HG02759 (cell line): ENCODE measurements at regions not wholly inside any gene's neighbourhood (a gene's known extent, or its start where the extent isn't known, plus 50 kb on each side); places are given as distances from the start of the nearest gene placed in this dataset.

ENCODE experiments used
- ATAC-seq: cut with Tn5 transposase; IDR thresholded peaks from one replicate; pipeline ENCODE4 v1.9.1; 2021; ENCODE audit warnings: mild to moderate bottlenecking, moderate library complexity; ENCODE audit not compliant: unreplicated experiment

DNA sequence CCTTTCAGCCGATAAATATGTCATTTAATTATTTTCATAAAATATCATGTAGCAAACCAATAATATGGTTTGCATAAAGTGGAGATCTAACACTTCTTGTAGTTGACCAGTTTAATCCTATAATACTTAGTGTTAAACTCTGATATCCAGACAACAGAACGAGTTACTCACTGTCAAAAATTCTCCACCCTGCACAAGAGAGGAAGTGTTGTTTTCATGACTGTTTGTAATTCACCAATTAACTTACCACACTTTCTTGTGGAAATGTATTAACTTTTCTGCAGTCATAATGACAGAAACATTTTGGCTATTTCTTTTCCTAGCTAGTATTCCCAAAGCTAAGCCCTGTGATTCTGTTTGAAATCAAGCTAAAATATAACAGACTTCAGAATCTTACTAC lies 555.3 kb upstream of the FTMT start:
- ATAC-seq = no peak

DNA sequence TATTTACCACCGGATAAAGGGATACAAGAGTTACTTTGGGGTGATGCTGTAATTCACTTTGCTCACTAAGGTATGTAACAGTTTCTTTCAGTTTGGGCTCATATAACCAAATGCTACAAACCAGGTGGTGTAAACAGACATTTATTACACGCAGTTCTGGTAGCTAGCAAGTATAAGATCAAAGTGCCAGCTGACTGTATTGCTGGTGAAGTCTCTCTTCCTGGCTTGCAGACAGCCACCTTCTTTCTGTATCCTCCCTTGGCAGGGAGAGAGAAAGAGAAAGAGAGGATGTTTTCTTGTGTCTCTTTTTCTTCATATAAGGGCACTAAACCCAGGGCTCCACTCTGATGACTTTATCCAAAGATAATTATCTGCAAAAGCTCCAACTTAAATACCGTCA lies 552.5 kb upstream of the FTMT start:
- ATAC-seq = no peak

DNA sequence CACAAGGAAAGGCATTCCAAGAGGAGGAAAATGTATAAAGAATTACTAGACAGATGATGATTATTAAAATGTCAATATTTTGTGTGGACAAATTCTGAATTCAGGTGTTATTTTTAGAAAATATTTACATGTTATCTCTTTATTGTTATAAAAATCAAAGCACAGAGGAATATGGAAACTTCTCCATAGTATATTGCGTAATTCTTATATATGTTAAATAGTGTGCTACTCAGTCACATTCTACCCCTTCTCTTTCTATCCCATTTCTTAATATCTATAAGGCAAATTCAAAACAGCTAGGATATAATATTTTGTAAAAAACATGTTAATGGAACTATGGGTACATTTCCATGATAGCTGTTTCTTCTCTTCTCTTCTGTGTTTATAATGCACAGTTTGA lies 546.8 kb upstream of the FTMT start:
- no peak for ATAC-seq

DNA sequence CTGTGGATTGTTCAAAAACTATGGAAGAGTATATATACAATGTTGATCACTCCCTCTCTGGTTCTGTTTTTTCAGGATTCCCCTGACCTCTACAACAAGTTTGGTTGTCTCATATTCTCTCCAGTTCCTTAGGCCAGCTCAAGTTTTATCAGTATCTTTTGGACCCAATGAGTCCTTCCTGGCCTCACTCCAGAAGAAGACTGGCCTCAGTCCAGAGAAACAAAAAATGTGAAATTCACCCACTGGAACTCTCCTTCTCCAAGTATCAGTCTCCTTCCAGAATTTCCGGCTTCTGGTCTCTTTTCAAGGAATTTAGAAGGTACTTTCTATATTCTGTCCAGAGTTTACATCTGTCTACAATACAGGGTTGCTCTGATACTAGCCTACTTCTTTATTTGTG lies 537.8 kb upstream of the FTMT start:
- ATAC-seq = no peak

DNA sequence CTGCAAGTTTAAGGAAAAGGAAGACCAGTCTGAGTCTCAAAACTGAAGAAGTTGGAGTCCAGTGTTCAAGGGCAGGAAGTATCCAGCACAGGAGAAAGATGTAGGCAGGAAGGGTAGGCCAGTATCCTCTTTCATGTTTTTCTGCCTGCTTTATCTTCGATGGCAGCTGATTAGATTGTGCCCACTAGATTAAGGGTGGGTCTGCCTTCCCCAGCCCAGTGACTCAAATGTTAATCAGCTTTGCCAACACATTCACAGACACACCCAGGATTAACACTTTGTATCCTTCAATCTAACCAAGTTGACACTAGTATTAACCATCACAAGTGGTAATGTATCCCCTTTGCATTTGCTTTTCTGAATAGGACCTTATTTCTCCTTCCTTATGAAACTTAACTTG lies 535.9 kb upstream of the FTMT start:
- ATAC-seq = no peak

DNA sequence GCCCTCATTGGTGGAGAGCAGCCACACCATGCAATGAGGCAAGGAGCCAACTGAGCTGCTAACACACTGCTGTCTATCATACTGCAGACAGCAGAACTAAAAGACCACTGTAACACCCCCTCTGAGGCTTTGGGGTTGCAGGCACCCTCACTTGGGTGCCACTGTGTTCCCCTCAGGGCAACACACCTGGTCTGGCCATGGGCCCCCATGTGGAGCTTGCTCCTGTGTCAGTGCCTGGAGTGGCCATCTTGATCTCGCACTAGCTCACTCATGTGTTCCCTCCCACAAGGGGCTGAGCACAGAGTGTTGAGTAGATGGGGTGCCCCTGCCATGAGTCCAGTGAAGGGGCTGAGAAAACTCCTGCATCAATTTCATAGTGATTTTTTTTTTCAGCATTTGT lies 532.4 kb upstream of the FTMT start:
- ATAC-seq = no peak

DNA sequence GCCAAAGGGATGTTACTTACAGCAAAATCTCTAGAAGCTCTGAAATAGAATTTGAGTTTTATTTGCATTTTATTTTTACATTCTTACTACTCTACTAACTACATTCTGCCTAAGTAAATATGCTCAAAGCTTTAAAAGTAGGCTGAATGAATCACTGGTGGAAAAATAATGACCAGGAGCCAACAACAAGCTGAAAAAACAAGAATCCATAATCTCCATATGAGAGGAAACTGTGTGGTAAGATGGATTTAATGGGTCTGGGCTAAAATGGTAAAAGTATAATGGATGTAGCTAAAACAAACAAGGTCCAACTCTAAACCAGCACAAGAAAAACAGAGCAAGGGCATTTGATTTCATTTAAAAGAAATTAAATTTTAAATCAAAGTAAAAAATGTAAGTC lies 525.8 kb upstream of the FTMT start:
- ATAC-seq = no peak

DNA sequence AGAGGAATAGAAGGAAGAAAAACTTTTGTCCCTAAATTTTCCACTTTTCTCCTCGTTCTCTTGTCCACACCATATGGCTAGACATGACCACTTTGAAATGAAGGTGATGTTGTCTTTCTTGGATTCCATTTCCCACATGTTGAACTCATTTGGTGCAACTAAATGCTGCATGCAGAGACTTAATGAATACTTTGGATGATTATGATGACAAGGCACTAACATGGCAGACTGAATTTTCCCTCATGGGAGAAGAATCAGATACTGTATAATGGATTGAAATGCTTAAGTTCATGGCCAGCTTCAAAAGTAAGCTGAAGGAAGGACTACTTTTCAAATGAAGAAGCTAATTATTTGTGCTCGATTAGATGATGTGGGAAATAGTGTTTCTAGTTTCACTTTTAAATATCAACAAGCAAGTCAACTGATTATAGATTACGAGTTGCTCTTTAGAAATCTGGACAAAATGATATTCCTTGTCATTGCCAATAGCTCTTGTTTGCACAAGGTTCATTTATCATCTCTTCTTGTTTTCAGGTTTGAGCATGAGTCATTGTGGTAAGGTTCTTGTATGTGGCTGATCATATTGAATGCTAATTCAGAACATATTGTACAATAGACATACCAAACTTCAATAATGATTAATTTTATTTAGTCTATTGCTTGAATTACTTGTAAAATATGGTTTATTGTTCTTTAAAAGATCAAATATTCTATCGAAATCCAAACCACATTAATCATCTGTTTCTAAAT lies 501.3 kb upstream of the FTMT start:
- no peak for ATAC-seq

DNA sequence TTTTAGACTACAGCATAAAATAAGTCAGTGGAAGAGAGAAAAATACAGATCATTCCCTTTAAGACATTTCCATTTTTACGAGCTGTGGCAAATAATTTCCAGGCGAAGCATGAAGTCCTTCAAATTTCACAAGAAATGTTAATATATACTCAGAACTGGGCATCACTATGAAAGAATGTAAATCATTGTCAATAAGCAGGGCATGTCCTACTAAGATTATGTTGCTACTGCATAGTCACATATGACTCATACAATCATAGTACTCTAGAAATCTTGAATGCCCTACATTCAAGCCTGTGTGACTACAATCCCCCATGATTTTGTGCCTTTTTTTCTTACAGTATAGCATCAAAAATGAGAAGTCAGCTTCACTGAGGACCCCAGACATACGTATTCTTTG lies 485.2 kb upstream of the FTMT start:
- ATAC-seq = no peak

DNA sequence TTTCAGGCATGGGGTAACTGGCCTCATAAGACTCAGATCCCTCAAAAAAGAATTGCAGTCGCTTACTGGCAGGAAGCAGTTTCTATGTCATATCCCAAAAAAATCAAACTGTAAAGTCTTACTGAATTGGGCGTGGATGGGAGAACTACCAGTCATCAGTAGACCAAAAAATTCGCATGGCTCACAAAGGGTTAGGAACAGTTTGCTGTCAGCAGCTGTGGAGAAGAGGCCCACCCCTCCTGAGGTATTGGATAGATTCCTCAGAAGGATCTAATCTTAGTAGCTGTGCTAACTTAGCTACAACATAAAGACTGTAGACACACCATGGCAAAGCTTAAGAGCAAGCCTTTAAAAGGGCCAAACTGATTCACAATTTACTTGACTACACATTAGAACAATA lies 478.3 kb upstream of the FTMT start:
- no peak for ATAC-seq

DNA sequence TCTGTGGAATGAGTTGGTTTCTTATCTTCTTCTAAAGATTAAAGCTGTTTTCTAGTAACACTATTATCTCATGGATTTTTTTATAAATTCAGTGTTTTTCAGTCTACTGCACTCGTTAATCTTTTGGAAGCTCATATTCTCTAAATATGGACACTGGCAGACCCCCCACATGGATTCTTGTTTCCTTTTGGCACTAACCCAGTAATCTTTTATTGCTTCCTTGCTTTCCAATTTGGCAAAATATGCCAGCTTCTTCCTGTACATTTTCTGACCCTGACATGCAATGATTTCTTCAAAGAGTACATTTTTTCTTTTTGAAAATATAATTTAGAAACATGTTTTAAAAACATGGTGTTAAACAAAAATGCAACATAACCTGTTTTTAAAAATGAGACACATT lies 474.2 kb upstream of the FTMT start:
- no peak for ATAC-seq

DNA sequence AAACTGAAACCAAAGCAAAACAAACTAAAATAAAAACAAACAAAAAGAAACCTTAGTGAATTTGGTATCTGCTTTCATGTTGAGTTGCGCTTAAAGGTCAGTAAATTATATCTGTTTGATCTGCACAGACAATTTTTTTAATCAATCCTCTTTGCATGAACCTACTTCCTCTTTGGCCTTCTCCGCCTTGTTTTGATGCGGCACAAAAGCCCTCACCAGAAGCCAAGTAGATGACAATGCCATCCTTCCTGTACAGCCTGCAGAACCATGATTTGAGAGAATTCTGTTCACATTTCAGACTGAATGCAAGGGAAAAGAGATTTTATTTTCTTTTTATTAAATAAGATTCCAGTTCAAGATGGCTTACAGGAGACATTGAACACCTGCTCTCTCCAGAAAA lies 473.6 kb upstream of the FTMT start:
- no peak for ATAC-seq

DNA sequence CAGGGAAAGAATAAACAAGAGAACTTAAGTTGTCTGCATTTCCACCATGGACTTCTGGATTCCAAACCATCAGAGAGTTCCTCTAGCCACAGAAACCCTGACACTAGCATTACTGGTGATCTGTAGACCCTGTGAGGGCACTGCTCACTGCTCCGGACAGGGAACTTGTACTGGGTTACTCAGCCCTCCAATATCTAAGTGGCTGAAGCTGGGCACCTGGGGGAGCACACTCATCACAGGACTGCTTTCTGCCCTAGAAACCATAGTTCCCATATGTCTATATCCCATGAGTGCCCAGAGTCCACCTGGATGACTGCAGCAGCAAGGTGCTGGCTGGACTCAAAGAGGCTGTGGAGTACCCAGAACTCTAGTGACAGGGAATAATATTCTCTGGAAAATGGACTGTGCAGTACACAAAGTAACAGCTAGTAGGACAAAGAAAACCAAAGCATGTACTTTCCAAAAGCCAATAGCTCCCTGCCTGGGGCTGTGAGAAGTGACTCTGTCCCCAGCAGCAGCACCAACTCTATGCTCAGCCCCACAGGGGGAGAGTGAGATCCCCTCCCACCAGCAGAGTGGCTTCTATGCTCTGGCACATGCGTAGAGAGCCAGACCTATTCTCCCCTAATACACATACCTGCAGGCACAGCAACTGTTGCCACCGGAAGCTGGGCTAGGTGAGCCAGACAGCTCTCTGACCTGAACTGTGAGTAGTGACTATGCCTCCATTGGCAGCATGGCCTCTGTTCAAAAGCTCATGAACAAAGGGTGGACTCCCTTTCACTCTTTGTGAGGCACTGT lies 472.9 kb upstream of the FTMT start:
- no peak for ATAC-seq

DNA sequence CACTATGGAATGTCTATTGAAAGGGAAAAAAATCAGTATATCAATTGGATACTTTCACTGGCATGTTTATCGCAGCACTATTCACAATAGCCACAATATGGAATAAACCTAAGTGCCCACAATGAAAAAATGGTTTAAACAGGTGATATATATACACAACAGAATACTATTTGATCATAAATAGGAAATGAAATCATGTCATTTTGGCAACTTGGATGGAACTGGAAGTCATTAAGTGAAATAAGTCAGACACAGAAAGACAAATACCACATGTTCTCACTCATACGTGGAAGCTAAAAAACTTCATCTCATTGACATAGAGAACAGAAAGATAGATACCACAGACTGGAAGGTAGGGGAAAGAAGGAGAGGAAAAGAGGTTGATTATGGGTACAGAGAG lies 471.6 kb upstream of the FTMT start:
- ATAC-seq = no peak

DNA sequence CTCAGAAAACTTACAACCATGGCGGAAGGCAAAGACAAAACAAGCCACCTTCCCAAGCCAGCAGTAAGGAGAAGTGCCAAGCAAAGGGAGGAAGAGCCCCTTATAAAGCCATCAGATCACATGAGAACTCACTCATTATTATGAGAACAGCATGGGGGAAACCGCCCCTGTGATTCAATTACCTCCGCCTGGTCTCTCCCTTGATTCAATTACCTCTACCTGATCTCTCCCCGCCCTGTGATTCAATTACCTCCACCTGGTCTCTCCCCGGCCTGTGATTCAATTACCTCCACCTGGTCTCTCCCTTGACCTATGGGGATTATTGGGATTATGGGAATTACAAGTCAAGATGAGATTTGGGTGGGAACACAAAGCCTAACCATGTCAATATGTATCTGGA lies 467.3 kb upstream of the FTMT start:
- ATAC-seq = no peak

DNA sequence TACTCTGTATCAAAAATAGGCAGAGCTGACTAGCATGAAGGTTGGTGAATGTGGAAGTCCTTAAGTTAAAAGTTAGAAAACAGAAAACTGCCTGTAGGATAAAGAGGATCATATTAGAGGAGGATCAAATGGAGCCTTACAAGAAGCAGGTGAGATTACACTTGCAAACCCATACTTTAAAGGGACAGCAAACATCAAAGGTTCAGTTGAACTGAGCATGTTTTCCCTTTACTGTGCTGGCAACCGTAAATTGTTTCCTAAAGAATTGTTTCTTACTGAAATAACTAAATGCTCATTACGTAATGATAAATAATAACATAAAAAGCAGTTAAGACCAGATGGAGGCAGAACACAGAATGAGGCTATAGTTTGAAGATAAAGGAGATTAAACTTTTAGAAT lies 465.3 kb upstream of the FTMT start:
- no peak for ATAC-seq

DNA sequence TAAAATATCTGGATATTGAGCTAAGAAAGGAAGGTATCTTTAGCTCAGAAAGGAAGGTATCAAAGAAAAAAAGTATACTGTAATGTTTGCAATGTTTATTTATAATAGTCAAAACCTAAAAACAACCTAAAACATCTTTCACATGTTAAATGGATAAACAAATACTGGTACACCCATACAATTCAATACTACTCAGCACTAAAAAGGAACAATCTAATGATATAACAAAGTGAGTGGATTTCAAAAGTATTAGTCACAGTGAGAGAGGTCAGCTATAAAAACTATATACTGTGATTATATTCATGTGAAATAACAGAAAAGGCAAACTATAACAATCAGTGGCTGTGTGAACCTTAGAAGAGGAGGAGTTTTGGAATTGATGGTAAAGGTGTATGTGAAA lies 455.0 kb upstream of the FTMT start:
- ATAC-seq = no peak

DNA sequence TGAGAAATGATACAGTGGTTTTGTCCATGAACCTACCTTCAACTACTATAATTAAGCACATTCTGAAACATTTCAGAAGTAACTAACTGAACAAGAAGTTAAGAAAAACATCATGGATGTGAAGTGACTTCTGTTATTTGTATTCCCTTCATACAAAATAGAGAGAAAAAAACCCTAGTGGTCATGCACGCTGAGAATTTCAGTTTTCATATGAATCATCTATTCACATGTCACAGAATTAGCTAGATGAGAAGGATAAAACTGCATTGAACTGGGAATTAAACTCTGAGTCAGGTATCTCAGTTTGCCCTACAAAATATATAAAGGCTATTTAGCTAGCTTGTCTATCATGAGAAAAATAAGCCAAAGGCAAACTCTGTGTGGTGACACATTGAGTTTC lies 451.8 kb upstream of the FTMT start:
- ATAC-seq = peak; percentile 76

DNA sequence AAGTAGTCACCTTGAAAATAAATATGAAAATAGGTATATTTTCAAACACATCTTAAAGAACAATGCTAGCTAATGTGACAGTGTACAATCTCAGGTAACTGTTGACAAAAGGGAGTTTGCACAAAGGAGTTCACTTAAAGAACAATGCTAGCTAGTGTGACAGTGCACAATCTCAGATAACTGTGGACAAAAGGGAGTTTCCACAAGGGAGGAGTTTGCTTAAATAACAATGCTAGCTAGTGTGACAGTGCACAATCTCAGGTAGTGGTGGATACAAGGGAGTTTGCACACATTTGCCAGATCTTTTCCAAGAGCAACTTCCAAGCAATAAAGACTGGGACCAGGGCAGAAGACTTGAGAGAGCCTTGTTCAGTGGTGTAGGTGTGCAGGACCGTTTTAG lies 442.9 kb upstream of the FTMT start:
- ATAC-seq = no peak

DNA sequence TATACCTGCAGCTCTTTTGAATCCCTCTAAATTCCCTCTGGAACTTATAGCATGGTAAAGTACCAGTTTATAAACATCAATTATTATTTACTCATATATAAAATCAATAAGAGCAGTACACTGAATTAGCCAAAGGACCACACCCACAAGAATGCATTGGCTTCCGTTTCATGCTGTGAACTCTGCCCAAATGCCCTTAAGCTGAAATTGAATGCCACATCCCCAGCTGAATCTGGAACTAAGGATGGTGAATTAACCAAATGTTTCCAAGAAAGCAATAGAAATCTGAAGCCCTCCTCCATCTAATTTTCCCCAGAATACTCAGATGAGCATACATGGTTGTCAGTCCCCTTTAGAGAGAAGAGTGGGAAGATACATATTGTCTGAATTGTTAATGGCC lies 436.4 kb upstream of the FTMT start:
- ATAC-seq = no peak

DNA sequence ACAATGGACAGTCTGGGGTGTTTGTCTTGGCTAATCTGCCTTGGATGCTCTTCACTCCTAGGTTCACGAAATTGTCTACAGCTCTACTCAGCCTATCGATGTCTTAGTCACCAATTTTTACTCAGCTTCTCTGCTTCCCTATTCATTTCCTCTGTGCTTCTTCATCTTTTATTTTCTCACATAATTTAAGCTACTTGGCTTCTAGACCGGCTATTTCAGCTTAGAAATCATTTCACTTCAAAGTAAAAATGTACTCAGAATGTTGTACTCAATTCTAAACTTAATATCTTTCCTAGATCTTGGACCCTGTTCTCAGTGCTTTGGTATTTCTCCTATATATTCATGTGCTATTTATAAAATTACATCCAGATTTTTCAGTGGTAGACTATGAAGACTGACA lies 430.0 kb upstream of the FTMT start:
- ATAC-seq = no peak

DNA sequence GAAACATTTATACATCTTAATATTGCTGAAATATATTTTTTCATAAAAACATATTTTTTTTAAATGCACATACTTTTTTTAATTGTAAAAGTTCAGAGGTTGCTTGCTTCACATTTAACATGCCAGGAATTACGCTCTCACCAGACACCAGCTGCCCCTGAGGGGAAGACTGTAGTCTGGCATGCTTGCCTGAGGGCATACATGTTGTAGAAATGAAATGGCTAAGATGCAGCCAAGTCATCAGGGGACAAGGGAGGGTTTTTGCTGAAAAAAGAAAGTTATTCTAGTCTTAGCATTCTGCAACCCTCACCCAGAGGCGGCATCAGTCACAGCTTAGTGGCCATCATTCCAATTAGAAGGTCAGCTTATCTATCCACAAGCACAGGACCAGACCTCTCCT lies 426.7 kb upstream of the FTMT start:
- ATAC-seq = no peak

DNA sequence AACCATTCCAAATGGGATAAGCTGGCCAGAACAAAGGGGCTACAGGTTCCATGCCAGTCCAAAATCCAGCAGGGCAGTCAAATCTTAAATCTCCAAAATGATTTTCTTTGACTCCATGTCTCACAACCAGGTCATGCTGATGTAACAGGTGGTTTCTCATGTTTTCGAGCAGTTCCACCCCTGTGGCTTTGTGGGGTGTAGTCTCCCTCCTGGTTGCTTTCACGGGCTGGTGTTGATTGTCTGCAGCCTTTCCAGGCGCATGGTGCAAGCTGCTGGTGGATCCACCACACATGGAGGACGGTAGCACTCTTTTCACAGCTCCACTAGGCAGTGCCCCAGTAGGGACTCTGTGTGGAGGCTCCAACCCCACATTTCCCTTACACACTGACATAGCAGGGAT lies 425.5 kb upstream of the FTMT start:
- no peak for ATAC-seq
